B cell (primary cell): ENCODE measurements at regions not wholly inside any gene's neighbourhood (a gene's known extent, or its start where the extent isn't known, plus 50 kb on each side); places are given as distances from the start of the nearest gene placed in this dataset.

Source experiments
- ATAC-seq: fragments of 200-7000 bp; cut with Tn5 transposase; one replicate; pipeline ENCODE4 v1.10.0; 2021; ENCODE audit warnings: low read depth, mild to moderate bottlenecking, moderate number of reproducible peaks, moderate library complexity
- CTCF ChIA-PET: fragments of 350-600 bp; sonication (Branson Sonifier 250); formaldehyde crosslinking; loops from one replicate; lab custom pipeline; 2021; ENCODE audit warnings: antibody characterized with exemption, inconsistent platforms; lab: Charles Lee
- POLR2A ChIA-PET: fragments of 350-600 bp; sonication (Branson Sonifier 250); formaldehyde crosslinking; loops from one replicate; lab custom pipeline; 2021; ENCODE audit warnings: antibody characterized with exemption; lab: Charles Lee
- DNase-seq: peaks from one replicate; pipeline ENCODE4 v3.0.0; 2013
- H2AFZ ChIP-seq: 2 replicates; pipeline ENCODE4 v1.6.1; 2012; ENCODE audit warnings: mild to moderate bottlenecking, low read depth, low read length; ENCODE audit not compliant: insufficient read depth, poor library complexity, severe bottlenecking
- H3K27ac ChIP-seq, 2 donors: 1 replicate in 1 of 2; 2 replicates in 1 of 2; pipeline ENCODE4 v1.5.1; 2012 to 2013; ENCODE audit warnings: low read length in 2 of 2, mild to moderate bottlenecking in 2 of 2, moderate library complexity in 1 of 2
- H3K27me3 ChIP-seq, 4 experiments: fragments of 200-600 bp in 1 of 4; sonication (generic) in 1 of 4; replicated peaks in 1 of 4; 1 replicate in 2 of 4; 2 replicates in 2 of 4; pipeline versions ENCODE4 v1.6.1 to v1.7.0; 2013 to 2016; ENCODE audit warnings: low read length in 3 of 4, mild to moderate bottlenecking in 2 of 4, mixed read lengths in 1 of 4, moderate library complexity in 1 of 4; ENCODE audit not compliant: insufficient read depth in 4 of 4, control insufficient read depth in 3 of 4; ENCODE audit errors: control extremely low read depth in 1 of 4
- H3K36me3 ChIP-seq, 2 experiments: replicated peaks in 1 of 2; 1 replicate in 1 of 2; 2 replicates in 1 of 2; pipeline versions ENCODE4 v1.6.1 to v1.7.1; 2013; ENCODE audit warnings: low read length in 1 of 2; ENCODE audit not compliant: insufficient read depth in 2 of 2, control insufficient read depth in 1 of 2; ENCODE audit errors: control extremely low read depth in 1 of 2, extremely low read depth in 1 of 2
- H3K4me1 ChIP-seq, 2 donors: fragments of 200-600 bp in 1 of 2; sonication (generic) in 1 of 2; 1 replicate in 1 of 2; 2 replicates in 1 of 2; pipeline versions ENCODE4 v1.5.1 to v1.6.1; 2013 to 2017; ENCODE audit warnings: low read length in 2 of 2; ENCODE audit not compliant: control insufficient read depth in 2 of 2, insufficient read depth in 2 of 2
- H3K4me2 ChIP-seq: replicated peaks from 2 replicates; pipeline ENCODE3; 2012; ENCODE audit warnings: mild to moderate bottlenecking, low read depth, low read length; ENCODE audit not compliant: poor library complexity, severe bottlenecking
- H3K4me3 ChIP-seq, 5 experiments: fragments of 200-600 bp in 1 of 5; sonication (generic) in 1 of 5; 1 replicate in 3 of 5; 2 replicates in 2 of 5; pipeline versions ENCODE4 v1.5.1 to v1.7.0; 2011 to 2016; ENCODE audit warnings: low read length in 4 of 5, mild to moderate bottlenecking in 4 of 5, low read depth in 2 of 5, control low read depth in 1 of 5, moderate library complexity in 1 of 5; ENCODE audit not compliant: insufficient read depth in 1 of 5; ENCODE audit errors: control extremely low read depth in 1 of 5, extremely low read depth in 1 of 5
- H3K79me2 ChIP-seq: fragments of 200-600 bp; sonication (generic); one replicate; pipeline ENCODE4 v1.6.0; 2016; ENCODE audit warnings: low read length; ENCODE audit not compliant: control insufficient read depth, insufficient read depth
- H3K9ac ChIP-seq: fragments of 200-600 bp; sonication (generic); 2 replicates; pipeline ENCODE4 v1.6.1; 2017; ENCODE audit warnings: mild to moderate bottlenecking, low read length, moderate library complexity
- H3K9me3 ChIP-seq, 3 donors: one replicate each; pipeline versions ENCODE4 v1.6.1 to v1.7.1; 2013; ENCODE audit warnings: low read length in 2 of 3; ENCODE audit not compliant: control insufficient read depth in 2 of 3, insufficient read depth in 1 of 3; ENCODE audit errors: control extremely low read depth in 1 of 3
- H4K20me1 ChIP-seq: 2 replicates; pipeline ENCODE4 v1.6.0; 2012; ENCODE audit warnings: mild to moderate bottlenecking, low read length; ENCODE audit not compliant: insufficient read depth, control insufficient read depth, poor library complexity, severe bottlenecking
- H3K27ac Mint-ChIP-seq: one replicate; pipeline ENCODE4 v1.8.0; 2021; ENCODE audit warnings: mixed read lengths
- H3K27me3 Mint-ChIP-seq: one replicate; pipeline ENCODE4 v1.8.0; 2021; ENCODE audit warnings: mixed read lengths
- H3K4me1 Mint-ChIP-seq: one replicate; pipeline ENCODE4 v1.8.0; 2021; ENCODE audit warnings: mixed read lengths
- H3K4me3 Mint-ChIP-seq: one replicate; pipeline ENCODE4 v1.8.0; 2021; ENCODE audit warnings: mixed read lengths
- H3K9me3 Mint-ChIP-seq: one replicate; pipeline ENCODE4 v1.8.0; 2022; ENCODE audit warnings: mixed read lengths; ENCODE audit not compliant: insufficient read depth
- CTCF ChIP-seq: fragments of 200-600 bp; IDR thresholded peaks from one replicate; pipeline ENCODE4 v1.8.0; 2022; ENCODE audit warnings: antibody characterized with exemption, mild to moderate bottlenecking
- EZH2 ChIP-seq: IDR thresholded peaks from 2 replicates; pipeline ENCODE4 v1.6.1; 2012; ENCODE audit warnings: borderline replicate concordance, low read depth, mild to moderate bottlenecking, moderate library complexity, low read length; ENCODE audit not compliant: insufficient read depth, poor library complexity, severe bottlenecking
- WGBS: methylation state at CpG from one replicate; pipeline ENCODE4 v1.1.5; 2013; ENCODE audit warnings: missing lambda C conversion rate; ENCODE audit not compliant: insufficient coverage; 5-methylcytosine and 5-hydroxymethylcytosine counted together
- intact Hi-C: fragments of 100-400 bp; cut with micrococcal nuclease; formaldehyde crosslinking; loops from one replicate; pipeline ENCODE4 v1.10.0; 2022

GRCh38 chr2:116411211-116411610, 1403.3 kb upstream of the DDX18 start:
- intact Hi-C loops: no loop called here
- no peak for ATAC-seq
- H3K27ac ChIP-seq: no peak overlapping the region
- H3K36me3 ChIP-seq: no peaks in the 10 kb centered on the region
- no peaks in the 10 kb centered on the region for H3K27me3 ChIP-seq
- no peak overlapping the region for H2AFZ ChIP-seq
- H3K27me3 Mint-ChIP-seq: no peaks in the 10 kb centered on the region
- H3K4me1 Mint-ChIP-seq: no peaks in the 10 kb centered on the region
- ChIA-PET CTCF (no interaction called here), POLR2A (no interaction called here)
- TF ChIP-seq CTCF (no peak), EZH2 (no peak)
- H3K27ac Mint-ChIP-seq: no peak overlapping the region
- no peak for DNase-seq
- H3K9ac ChIP-seq: no peak overlapping the region
- WGBS: no CpG with 5 or more reads among the region's 2 CpGs
- H3K9me3 Mint-ChIP-seq: peaks cover 2% of the 10 kb centered on the region
- H3K4me3 Mint-ChIP-seq: no peak overlapping the region
- no peak overlapping the region for H3K4me3 ChIP-seq
- H4K20me1 ChIP-seq: no peaks in the 10 kb centered on the region
- H3K9me3 ChIP-seq: peaks cover 0 to 20% (median 0%) of the 10 kb centered on the region in 3 donors
- no peaks in the 10 kb centered on the region for H3K4me1 ChIP-seq
- no peaks in the 10 kb centered on the region for H3K79me2 ChIP-seq
- no peak overlapping the region for H3K4me2 ChIP-seq

- TF ChIP-seq CTCF: no peak
- no peak for TF ChIP-seq EZH2
- Mint-ChIP-seq H3K4me3 (no peak overlapping the region), H3K4me1 (no peaks in the 10 kb centered on the region), H3K27me3 (no peaks in the 10 kb centered on the region), H3K9me3 (peaks cover 3% of the 10 kb centered on the region), H3K27ac (no peak overlapping the region)
- H3K9ac ChIP-seq: no peak overlapping the region
- H3K79me2 ChIP-seq: no peaks in the 10 kb centered on the region
- no peak for ATAC-seq
- no peak overlapping the region for H3K4me2 ChIP-seq
- no peak for DNase-seq
- no peak overlapping the region for H2AFZ ChIP-seq
- H4K20me1 ChIP-seq: no peaks in the 10 kb centered on the region
- ChIA-PET CTCF (no interaction called here), POLR2A (no interaction called here)
- intact Hi-C loops: no loop called here
- WGBS: 75% methylated on average over 5 of the region's 5 CpGs
- H3K36me3 ChIP-seq: no peaks in the 10 kb centered on the region
- H3K9me3 ChIP-seq: peaks cover 0 to 13% (median 0%) of the 10 kb centered on the region in 3 donors
- H3K4me3 ChIP-seq: no peak overlapping the region
- H3K27ac ChIP-seq: no peak overlapping the region
- no peaks in the 10 kb centered on the region for H3K4me1 ChIP-seq
- no peaks in the 10 kb centered on the region for H3K27me3 ChIP-seq
Measured at GRCh38 chr2:116413659-116414058, 1400.8 kb upstream of the DDX18 start.
